Fibroblast of lung (primary cell): ENCODE measurements at regions not wholly inside any gene's neighbourhood (a gene's known extent, or its start where the extent isn't known, plus 50 kb on each side); places are given as distances from the start of the nearest gene placed in this dataset.

Experiments used
- EZH2 ChIP-seq: IDR thresholded peaks from 2 replicates; pipeline ENCODE4 v1.5.1; 2012; ENCODE audit warnings: low read length, control low read depth, mild to moderate bottlenecking; ENCODE audit errors: missing control alignments
- TF ChIP-seq, protein P1 (sequence below), 2 donors: IDR thresholded peaks in 1 of 2; conservative IDR thresholded peaks in 1 of 2; 1 replicate in 1 of 2; 2 replicates in 1 of 2; pipeline ENCODE4 v1.5.1; 2011 to 2012; ENCODE audit warnings: low read length in 2 of 2, control low read depth in 1 of 2, inconsistent platforms in 1 of 2, low read depth in 1 of 2, mild to moderate bottlenecking in 1 of 2

DNA sequence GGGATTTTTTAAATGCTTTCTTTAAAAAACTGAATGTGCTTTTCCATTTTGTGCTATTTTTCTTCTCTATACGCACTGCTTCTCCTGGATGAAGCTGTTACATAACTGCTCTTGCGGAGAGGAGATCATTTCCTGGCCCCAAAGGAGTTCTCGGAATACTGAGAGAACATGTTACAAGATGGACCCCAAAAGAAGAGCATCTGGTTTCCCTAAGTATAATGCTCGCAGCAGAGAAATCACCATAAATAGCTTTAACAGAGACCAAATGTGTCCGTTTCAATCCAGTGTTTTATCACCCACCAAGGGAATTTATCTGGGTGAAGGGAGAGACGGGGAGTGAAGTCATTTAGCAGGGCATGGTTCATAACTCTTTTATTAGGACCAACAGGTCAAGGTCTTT lies 80.1 kb downstream of the RBM43 start:
- TF ChIP-seq, protein P1, sequence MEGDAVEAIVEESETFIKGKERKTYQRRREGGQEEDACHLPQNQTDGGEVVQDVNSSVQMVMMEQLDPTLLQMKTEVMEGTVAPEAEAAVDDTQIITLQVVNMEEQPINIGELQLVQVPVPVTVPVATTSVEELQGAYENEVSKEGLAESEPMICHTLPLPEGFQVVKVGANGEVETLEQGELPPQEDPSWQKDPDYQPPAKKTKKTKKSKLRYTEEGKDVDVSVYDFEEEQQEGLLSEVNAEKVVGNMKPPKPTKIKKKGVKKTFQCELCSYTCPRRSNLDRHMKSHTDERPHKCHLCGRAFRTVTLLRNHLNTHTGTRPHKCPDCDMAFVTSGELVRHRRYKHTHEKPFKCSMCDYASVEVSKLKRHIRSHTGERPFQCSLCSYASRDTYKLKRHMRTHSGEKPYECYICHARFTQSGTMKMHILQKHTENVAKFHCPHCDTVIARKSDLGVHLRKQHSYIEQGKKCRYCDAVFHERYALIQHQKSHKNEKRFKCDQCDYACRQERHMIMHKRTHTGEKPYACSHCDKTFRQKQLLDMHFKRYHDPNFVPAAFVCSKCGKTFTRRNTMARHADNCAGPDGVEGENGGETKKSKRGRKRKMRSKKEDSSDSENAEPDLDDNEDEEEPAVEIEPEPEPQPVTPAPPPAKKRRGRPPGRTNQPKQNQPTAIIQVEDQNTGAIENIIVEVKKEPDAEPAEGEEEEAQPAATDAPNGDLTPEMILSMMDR (conservative IDR thresholded peaks at IDR 0.05 in 1 of 2, IDR thresholded peaks at IDR 0.05 in 1 of 2; ENCODE audit: low read depth in 1 of 2, low read length in 2 of 2), result no peak
- TF ChIP-seq EZH2, result no peak
